ENCODE measurements at regions not wholly inside any gene's neighbourhood (a gene's known extent, or its start where the extent isn't known, plus 50 kb on each side); places are given as distances from the start of the nearest gene placed in this dataset.
"Not testable (repeated sequence)": the region's sequence is repeated elsewhere in the genome, so short reads cannot be mapped to it uniquely, and the experiment has no call there.

DNA sequence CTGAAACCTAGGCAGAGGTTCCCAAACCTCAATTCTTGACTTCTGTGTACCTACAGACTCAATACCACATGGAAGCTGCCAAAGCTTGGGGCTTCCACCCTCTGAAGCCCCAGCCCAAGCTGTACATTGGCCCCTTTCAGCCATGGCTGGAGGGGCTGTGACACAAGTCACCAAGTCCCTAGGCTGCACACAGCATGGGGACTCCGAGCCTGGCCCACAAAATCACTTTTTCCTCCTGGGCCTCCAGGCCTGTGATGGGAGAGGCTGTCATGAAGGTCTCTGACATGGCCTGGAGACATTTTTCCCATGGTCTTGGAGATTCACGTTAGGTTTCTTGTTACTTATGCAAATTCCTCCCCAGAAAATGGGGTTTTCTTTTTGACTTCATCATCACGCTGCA lies 217.5 kb upstream of the ALCAM start:
- 83% methylated on average over 2 of the region's 3 CpGs for WGBS (ENCODE audit: insufficient coverage)

GRCh38 chr3:105152987-105153386 lies 213.7 kb upstream of the ALCAM start:
- WGBS (ENCODE audit: insufficient coverage) = no CpG with 5 or more reads among the region's 1 CpG
- Histone ChIP-seq H3K9me3 (ENCODE audit: control insufficient read depth, insufficient read depth, low read length) (peaks cover 3% of the 10 kb centered on the region), H3K27me3 (ENCODE audit: control insufficient read depth, insufficient read depth, low read length) (no peaks in the 10 kb centered on the region), H3K27ac (ENCODE audit: low read depth, low read length) (no peak overlapping the region), H3K4me1 (ENCODE audit: control insufficient read depth, insufficient read depth, low read length) (no peaks in the 10 kb centered on the region), H3K36me3 (ENCODE audit: control insufficient read depth, insufficient read depth, low read length) (no peaks in the 10 kb centered on the region), H3K4me3 (ENCODE audit: low read depth, low read length) (no peak overlapping the region)
- DNase-seq (ENCODE audit: low read depth in 4 of 6, low spot score in 6 of 6) = no peak

More for the DNA sequence above, 217.5 kb upstream of the ALCAM start:
- H3K4me1 ChIP-seq (ENCODE audit: control insufficient read depth, insufficient read depth, low read length); H3K36me3 ChIP-seq (ENCODE audit: control insufficient read depth, insufficient read depth, low read length); H3K27me3 ChIP-seq (ENCODE audit: control insufficient read depth, insufficient read depth, low read length); H3K9me3 ChIP-seq (ENCODE audit: control insufficient read depth, insufficient read depth, low read length); H3K27ac ChIP-seq (ENCODE audit: low read depth, low read length); DNase-seq (ENCODE audit: low read depth in 4 of 6, low spot score in 6 of 6); H3K4me3 ChIP-seq (ENCODE audit: low read depth, low read length): not testable (repeated sequence)

DNA sequence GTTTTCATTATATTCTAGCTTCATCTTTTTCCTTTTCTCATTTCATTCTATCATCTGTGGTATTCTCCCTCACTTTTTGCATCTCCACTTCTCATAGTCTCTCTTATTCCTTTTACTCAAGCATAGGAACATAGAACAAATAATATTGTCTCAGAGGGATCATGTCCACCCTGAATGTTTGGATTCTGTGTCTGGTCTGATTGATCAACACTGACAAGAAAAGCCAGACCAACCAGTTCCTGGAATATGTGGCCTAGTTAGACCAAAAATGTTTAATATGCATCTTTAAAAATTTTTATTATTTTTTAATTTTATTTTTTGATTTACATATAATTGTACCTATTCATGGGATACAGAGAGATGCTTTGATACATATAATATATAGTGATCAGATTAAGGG lies 212.0 kb upstream of the ALCAM start:
- DNase-seq (ENCODE audit: low read depth in 4 of 6, low spot score in 6 of 6) = no peak
- H3K9me3 ChIP-seq (ENCODE audit: control insufficient read depth, insufficient read depth, low read length) = no peaks in the 10 kb centered on the region
- H3K27ac ChIP-seq (ENCODE audit: low read depth, low read length) = no peak overlapping the region
- H3K36me3 ChIP-seq (ENCODE audit: control insufficient read depth, insufficient read depth, low read length) = no peaks in the 10 kb centered on the region
- H3K4me3 ChIP-seq (ENCODE audit: low read depth, low read length) = no peak overlapping the region
- no peaks in the 10 kb centered on the region for H3K4me1 ChIP-seq (ENCODE audit: control insufficient read depth, insufficient read depth, low read length)
- no peaks in the 10 kb centered on the region for H3K27me3 ChIP-seq (ENCODE audit: control insufficient read depth, insufficient read depth, low read length)

DNA sequence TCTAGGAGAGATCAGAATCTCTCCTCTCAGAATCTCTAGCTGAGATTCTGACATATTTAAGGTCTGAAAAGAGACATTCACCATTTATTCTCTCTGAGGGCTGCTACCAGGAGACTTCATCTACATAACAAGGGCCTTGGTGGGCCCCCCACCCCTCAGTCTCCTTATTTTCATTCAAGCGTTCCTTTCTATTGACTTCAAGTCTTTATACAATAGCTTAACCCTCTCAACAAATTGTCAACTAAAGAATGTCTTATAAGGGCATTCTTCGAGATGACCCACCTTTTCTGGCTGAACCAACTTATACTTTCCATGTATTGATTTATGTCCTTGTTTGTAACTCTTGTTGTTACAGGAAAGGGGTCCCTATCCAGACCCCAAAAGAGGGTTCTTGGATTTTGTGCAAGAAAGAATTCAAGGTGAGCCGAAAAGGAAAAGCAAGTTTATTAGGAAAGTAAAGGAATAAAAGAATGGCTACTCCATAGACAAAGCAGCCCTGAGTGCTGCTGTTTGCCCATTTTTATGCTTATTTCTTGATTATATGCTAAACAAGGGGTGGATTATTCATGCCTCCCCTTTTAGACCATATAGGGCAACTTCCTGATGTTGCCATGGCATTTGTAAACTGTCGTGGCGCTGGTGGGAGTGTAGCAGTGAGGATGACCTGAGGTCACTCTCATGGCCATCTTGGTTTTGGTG lies 209.5 kb upstream of the ALCAM start:
- H3K36me3 ChIP-seq (ENCODE audit: control insufficient read depth, insufficient read depth, low read length) = no peaks in the 10 kb centered on the region
- no peaks in the 10 kb centered on the region for H3K27me3 ChIP-seq (ENCODE audit: control insufficient read depth, insufficient read depth, low read length)
- H3K9me3 ChIP-seq (ENCODE audit: control insufficient read depth, insufficient read depth, low read length) = no peaks in the 10 kb centered on the region
- 80% methylated on average over 4 of the region's 5 CpGs for WGBS (ENCODE audit: insufficient coverage)
- DNase-seq (ENCODE audit: low read depth in 4 of 6, low spot score in 6 of 6) = no peak
- H3K4me3 ChIP-seq (ENCODE audit: low read depth, low read length) = no peak overlapping the region
- no peak overlapping the region for H3K27ac ChIP-seq (ENCODE audit: low read depth, low read length)
- no peaks in the 10 kb centered on the region for H3K4me1 ChIP-seq (ENCODE audit: control insufficient read depth, insufficient read depth, low read length)

DNA sequence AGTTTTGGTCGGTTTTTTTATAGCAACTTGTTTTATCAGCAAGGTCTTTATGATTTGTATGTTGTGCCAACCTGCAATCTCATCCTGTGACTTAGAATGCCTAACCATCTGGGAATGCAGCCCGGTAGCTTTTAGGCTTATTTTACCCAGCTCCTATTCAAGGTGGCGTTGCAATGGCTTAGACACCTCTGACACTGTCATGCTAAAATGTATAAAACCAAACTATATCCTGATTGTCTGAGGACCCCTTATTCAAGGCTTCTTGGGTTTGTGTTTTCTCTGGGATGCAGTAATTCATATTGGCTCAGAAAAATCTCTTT lies 209.0 kb upstream of the ALCAM start:
- Histone ChIP-seq H3K4me3 (ENCODE audit: low read depth, low read length) (no peak overlapping the region), H3K27me3 (ENCODE audit: control insufficient read depth, insufficient read depth, low read length) (no peaks in the 10 kb centered on the region), H3K27ac (ENCODE audit: low read depth, low read length) (no peak overlapping the region), H3K4me1 (ENCODE audit: control insufficient read depth, insufficient read depth, low read length) (no peaks in the 10 kb centered on the region), H3K9me3 (ENCODE audit: control insufficient read depth, insufficient read depth, low read length) (no peaks in the 10 kb centered on the region), H3K36me3 (ENCODE audit: control insufficient read depth, insufficient read depth, low read length) (no peaks in the 10 kb centered on the region)
- no peak for DNase-seq (ENCODE audit: low read depth in 4 of 6, low spot score in 6 of 6)
- 100% methylated on average over 1 of the region's 3 CpGs for WGBS (ENCODE audit: insufficient coverage)

DNA sequence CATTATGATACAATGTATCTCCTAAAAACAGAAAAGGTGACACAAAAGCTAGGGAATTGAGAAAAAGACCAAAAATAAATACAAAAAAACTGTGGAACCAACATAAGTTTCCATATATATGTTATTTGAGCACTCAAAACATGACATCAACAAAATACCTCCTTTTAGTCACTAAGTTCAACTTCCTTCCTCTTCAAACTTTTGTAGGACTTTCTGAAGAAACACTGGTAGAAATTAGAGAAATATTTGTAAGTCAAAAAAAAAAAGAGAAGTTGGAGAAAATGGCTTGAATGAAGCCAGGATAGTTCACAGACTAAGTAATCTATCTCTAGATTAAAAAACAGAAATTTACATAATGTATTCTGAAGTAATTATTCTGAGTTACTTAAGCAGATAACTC lies 208.4 kb upstream of the ALCAM start:
- H3K9me3 ChIP-seq (ENCODE audit: control insufficient read depth, insufficient read depth, low read length) = no peaks in the 10 kb centered on the region
- no peaks in the 10 kb centered on the region for H3K4me1 ChIP-seq (ENCODE audit: control insufficient read depth, insufficient read depth, low read length)
- no peak overlapping the region for H3K27ac ChIP-seq (ENCODE audit: low read depth, low read length)
- no peak overlapping the region for H3K4me3 ChIP-seq (ENCODE audit: low read depth, low read length)
- H3K27me3 ChIP-seq (ENCODE audit: control insufficient read depth, insufficient read depth, low read length) = no peaks in the 10 kb centered on the region
- no peaks in the 10 kb centered on the region for H3K36me3 ChIP-seq (ENCODE audit: control insufficient read depth, insufficient read depth, low read length)
- DNase-seq (ENCODE audit: low read depth in 4 of 6, low spot score in 6 of 6) = no peak

GRCh38 chr3:105162448-105162847 lies 204.3 kb upstream of the ALCAM start:
- H3K4me3 ChIP-seq (ENCODE audit: low read depth, low read length) = no peak overlapping the region

DNA sequence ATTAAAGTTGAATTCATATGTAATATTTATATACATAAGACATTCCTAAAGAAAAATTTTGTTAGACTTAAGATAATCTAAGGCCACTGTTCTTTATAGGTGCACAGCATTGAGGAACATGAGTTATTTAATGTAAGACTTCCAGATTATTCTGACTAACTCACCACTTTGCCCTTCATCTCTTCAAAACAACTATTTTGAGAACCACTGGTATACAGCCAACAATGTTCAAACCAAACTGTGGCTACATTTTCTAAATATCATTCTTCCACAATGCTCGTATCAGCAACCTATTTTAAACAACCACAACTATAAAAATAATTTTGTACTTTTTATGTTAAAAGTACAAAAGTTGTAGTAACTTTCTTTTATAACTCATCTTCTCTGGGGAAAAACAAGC lies 199.8 kb upstream of the ALCAM start:
- Histone ChIP-seq H3K27me3 (ENCODE audit: control insufficient read depth, insufficient read depth, low read length) (no peaks in the 10 kb centered on the region), H3K36me3 (ENCODE audit: control insufficient read depth, insufficient read depth, low read length) (no peaks in the 10 kb centered on the region), H3K27ac (ENCODE audit: low read depth, low read length) (no peak overlapping the region), H3K9me3 (ENCODE audit: control insufficient read depth, insufficient read depth, low read length) (no peaks in the 10 kb centered on the region), H3K4me1 (ENCODE audit: control insufficient read depth, insufficient read depth, low read length) (no peaks in the 10 kb centered on the region), H3K4me3 (ENCODE audit: low read depth, low read length) (no peak overlapping the region)
- WGBS (ENCODE audit: insufficient coverage) = no CpG with 5 or more reads among the region's 1 CpG
- no peak for DNase-seq (ENCODE audit: low read depth in 4 of 6, low spot score in 6 of 6)

More at GRCh38 chr3:105162448-105162847, 204.3 kb upstream of the ALCAM start:
- Histone ChIP-seq H3K27ac (ENCODE audit: low read depth, low read length) (no peak overlapping the region), H3K27me3 (ENCODE audit: control insufficient read depth, insufficient read depth, low read length) (no peaks in the 10 kb centered on the region), H3K36me3 (ENCODE audit: control insufficient read depth, insufficient read depth, low read length) (no peaks in the 10 kb centered on the region), H3K9me3 (ENCODE audit: control insufficient read depth, insufficient read depth, low read length) (no peaks in the 10 kb centered on the region), H3K4me1 (ENCODE audit: control insufficient read depth, insufficient read depth, low read length) (no peaks in the 10 kb centered on the region)
- no CpG with 5 or more reads among the region's 1 CpG for WGBS (ENCODE audit: insufficient coverage)
- DNase-seq (ENCODE audit: low read depth in 4 of 6, low spot score in 6 of 6) = no peak

DNA sequence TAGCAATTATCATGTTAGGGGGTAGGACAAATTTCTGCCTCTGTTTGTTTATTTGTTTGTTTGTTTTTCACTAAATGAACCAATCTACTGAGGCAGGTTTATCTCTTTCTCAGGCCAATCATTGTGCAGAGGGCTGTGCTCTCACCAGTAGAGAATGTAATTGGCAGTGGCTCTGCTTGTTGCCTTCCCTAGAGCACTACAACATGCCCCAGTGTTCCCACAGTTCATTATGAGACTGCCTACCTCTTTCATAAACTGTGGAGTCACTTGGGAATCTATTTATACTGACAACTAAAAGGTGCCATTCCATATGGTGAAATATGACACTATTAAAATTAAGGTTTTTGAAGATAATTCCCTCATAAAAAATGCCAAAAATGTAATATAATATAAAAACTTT lies 196.3 kb upstream of the ALCAM start:
- Histone ChIP-seq H3K9me3 (ENCODE audit: control insufficient read depth, insufficient read depth, low read length) (no peaks in the 10 kb centered on the region), H3K4me3 (ENCODE audit: low read depth, low read length) (no peak overlapping the region), H3K27me3 (ENCODE audit: control insufficient read depth, insufficient read depth, low read length) (no peaks in the 10 kb centered on the region), H3K4me1 (ENCODE audit: control insufficient read depth, insufficient read depth, low read length) (no peaks in the 10 kb centered on the region), H3K36me3 (ENCODE audit: control insufficient read depth, insufficient read depth, low read length) (no peaks in the 10 kb centered on the region), H3K27ac (ENCODE audit: low read depth, low read length) (no peak overlapping the region)
- no peak for DNase-seq (ENCODE audit: low read depth in 4 of 6, low spot score in 6 of 6)

DNA sequence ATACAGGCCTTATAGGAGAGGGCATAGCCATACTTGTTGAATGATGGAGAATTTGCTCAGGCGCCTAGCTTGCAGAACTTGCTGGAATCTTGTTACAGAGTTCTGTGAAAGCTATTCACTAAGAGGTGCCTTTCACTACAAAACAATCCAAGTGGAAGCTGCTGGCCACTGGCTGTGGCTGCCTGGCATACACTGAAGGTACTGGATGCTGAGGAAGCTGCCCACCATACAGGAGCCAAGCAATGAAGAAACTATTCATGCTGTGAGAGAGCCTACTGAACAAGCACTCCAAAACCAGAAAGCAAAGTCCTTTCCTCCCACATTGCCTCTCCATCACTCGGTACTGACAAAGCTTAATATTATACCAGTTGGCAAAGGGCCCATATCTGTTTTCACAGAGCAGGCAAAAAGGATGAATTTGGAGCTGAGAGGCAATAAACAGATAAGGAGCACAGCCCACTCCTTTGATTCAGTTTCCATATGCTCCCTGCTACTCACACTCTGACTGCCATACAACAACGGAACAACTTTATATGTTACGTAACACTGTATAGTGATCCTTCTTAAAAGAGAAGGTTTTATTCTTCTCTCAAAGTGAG lies 192.6 kb upstream of the ALCAM start:
- WGBS (ENCODE audit: insufficient coverage) = no CpG with 5 or more reads among the region's 4 CpGs
- Histone ChIP-seq H3K4me3 (ENCODE audit: low read depth, low read length) (no peak overlapping the region), H3K9me3 (ENCODE audit: control insufficient read depth, insufficient read depth, low read length) (no peaks in the 10 kb centered on the region), H3K36me3 (ENCODE audit: control insufficient read depth, insufficient read depth, low read length) (no peaks in the 10 kb centered on the region), H3K27me3 (ENCODE audit: control insufficient read depth, insufficient read depth, low read length) (no peaks in the 10 kb centered on the region), H3K4me1 (ENCODE audit: control insufficient read depth, insufficient read depth, low read length) (no peaks in the 10 kb centered on the region), H3K27ac (ENCODE audit: low read depth, low read length) (no peak overlapping the region)
- DNase-seq (ENCODE audit: low read depth in 4 of 6, low spot score in 6 of 6) = peak in 3 of 6 donors; percentile 2 to 44 (median 34)
